ENCODE measurements at regions not wholly inside any gene's neighbourhood (a gene's known extent, or its start where the extent isn't known, plus 50 kb on each side); places are given as distances from the start of the nearest gene placed in this dataset.

- Histone ChIP-seq H2AFZ (ENCODE audit: low read depth, low read length) (no peak overlapping the region), H3K9me3 (replicated peaks; ENCODE audit: control insufficient read depth, insufficient read depth, low read length) (no peaks in the 10 kb centered on the region), H4K20me1 (replicated peaks; ENCODE audit: control insufficient read depth, extremely low read depth, insufficient read depth, low read length) (no peaks in the 10 kb centered on the region), H3K36me3 (ENCODE audit: control insufficient read depth in 2 of 2, extremely low read depth in 1 of 2, insufficient read depth in 2 of 2, low read length in 2 of 2) (no peaks in the 10 kb centered on the region), H3K9me1 (replicated peaks; ENCODE audit: control insufficient read depth, extremely low read depth, insufficient read depth, low read length) (no peaks in the 10 kb centered on the region), H3K27ac (ENCODE audit: insufficient read depth, low read depth, low read length) (no peak overlapping the region), H3K4me2 (ENCODE audit: insufficient read depth, low read length) (no peak overlapping the region), H3K4me1 (ENCODE audit: control insufficient read depth, extremely low read depth, insufficient read depth, low read length) (no peaks in the 10 kb centered on the region), H3K4me3 (replicated peaks in 1 of 3; ENCODE audit: insufficient read depth in 1 of 3, low read depth in 1 of 3, low read length in 3 of 3) (no peak overlapping the region), H3K79me2 (ENCODE audit: control insufficient read depth, insufficient read depth, low read length) (no peaks in the 10 kb centered on the region), H3K27me3 (ENCODE audit: control insufficient read depth in 2 of 2, insufficient read depth in 2 of 2, low read length in 2 of 2) (no peaks in the 10 kb centered on the region), H3K9ac (replicated peaks; ENCODE audit: extremely low read depth, insufficient read depth, low read length) (no peak overlapping the region)
- dilution Hi-C loops (cut with MboI; ENCODE audit: extremely low pct_ligation_motif_present, low sequenced_read_pairs) = no loop called here
- TF ChIP-seq POLR2AphosphoS5 (IDR thresholded peaks at IDR 0.05; ENCODE audit: insufficient read depth, low read depth, low read length) = no peak
- no peak for TF ChIP-seq POLR2A (IDR thresholded peaks at IDR 0.05; ENCODE audit: low read depth, low read length)
- TF ChIP-seq MYC (IDR thresholded peaks at IDR 0.05; ENCODE audit: low read depth, low read length) = no peak
- no peak for TF ChIP-seq CTCF (IDR thresholded peaks at IDR 0.05; ENCODE audit: extremely low read depth in 1 of 2, insufficient read depth in 1 of 2, low read depth in 1 of 2, low read length in 2 of 2)
- no peak for TF ChIP-seq GATA2 (IDR thresholded peaks at IDR 0.05; ENCODE audit: insufficient read depth, insufficient read length, low read depth, low read length)
- TF ChIP-seq FOS (IDR thresholded peaks at IDR 0.05; ENCODE audit: borderline replicate concordance, insufficient read depth, low read length) = no peak
- no peak for TF ChIP-seq MAX (IDR thresholded peaks at IDR 0.05; ENCODE audit: insufficient read depth, insufficient read length)
- no peak for TF ChIP-seq JUN (IDR thresholded peaks at IDR 0.05; ENCODE audit: borderline replicate concordance, insufficient read depth, insufficient read length, low read depth)
- TF ChIP-seq EZH2 (IDR thresholded peaks at IDR 0.05; ENCODE audit: borderline replicate concordance, low read depth, low read length, severe bottlenecking) = no peak
- DNase-seq (ENCODE audit: low read depth, low spot score) (no peak), FAIRE-seq (no peak)
- CTCF ChIA-PET = interaction anchor here (1.6 kb wide), 1 partner anchor 10 kb away, joined by 4 read pairs; no protein-coding TSS in a partner anchor
- BruUV-seq (replicated peaks) = no TSS peak
- intact Hi-C loops (cut with micrococcal nuclease) = no loop called here
- POLR2A ChIA-PET = no interaction called here
Measured at GRCh38 chr4:106767991-106768390, 268.1 kb downstream of the DKK2 start.

Data from endothelial cell of umbilical vein (primary cell).